Tibial nerve (tissue), 4 donors: ENCODE measurements at regions not wholly inside any gene's neighbourhood (a gene's known extent, or its start where the extent isn't known, plus 50 kb on each side); places are given as distances from the start of the nearest gene placed in this dataset.

ENCODE experiments used
- DNase-seq, 2 donors: peaks; one replicate each; pipeline ENCODE4 v3.0.0-alpha.2; 2019; ENCODE audit warnings: low spot score in 2 of 2
- H3K27ac ChIP-seq, 4 donors: fragments of 200-600 bp; sonication (generic) in 3 of 4; one replicate each; pipeline ENCODE4 v1.5.1; 2017 to 2019; ENCODE audit warnings: mild to moderate bottlenecking in 1 of 4
- H3K27me3 ChIP-seq, 2 donors: fragments of 200-600 bp; sonication (generic) in 1 of 2; one replicate each; pipeline versions ENCODE4 v1.5.1 to v1.6.0; 2017 to 2019
- H3K36me3 ChIP-seq, 3 donors: fragments of 200-600 bp; sonication (generic); one replicate each; pipeline ENCODE4 v1.5.1; 2018 to 2019
- H3K4me1 ChIP-seq, 4 donors: fragments of 200-600 bp; sonication (generic) in 3 of 4; one replicate each; pipeline ENCODE4 v1.5.1; 2017 to 2019
- H3K4me3 ChIP-seq, 4 donors: fragments of 200-600 bp; sonication (generic) in 3 of 4; one replicate each; pipeline ENCODE4 v1.5.1; 2017 to 2019; ENCODE audit warnings: mild to moderate bottlenecking in 1 of 4, moderate library complexity in 1 of 4
- H3K9me3 ChIP-seq, 4 donors: fragments of 200-600 bp; sonication (generic) in 3 of 4; one replicate each; pipeline ENCODE4 v1.5.1; 2017 to 2019
- CTCF ChIP-seq, 5 experiments: fragments of 200-600 bp in 3 of 5; fragments of 450-650 bp in 2 of 5; sonication (generic) in 3 of 5; IDR thresholded peaks; one replicate each; pipeline ENCODE4 v1.5.1; 2016 to 2019; ENCODE audit warnings: antibody characterized with exemption in 5 of 5, mild to moderate bottlenecking in 3 of 5, moderate library complexity in 2 of 5
- EP300 ChIP-seq, 2 donors: sonication (generic); formaldehyde crosslinking; IDR thresholded peaks; one replicate each; pipeline ENCODE4 v1.6.1; 2017; ENCODE audit warnings: antibody characterized with exemption in 2 of 2, mild to moderate bottlenecking in 1 of 2
- POLR2A ChIP-seq, 2 donors: fragments of 450-650 bp; IDR thresholded peaks; one replicate each; pipeline ENCODE4 v1.6.1; 2017; ENCODE audit warnings: antibody characterized with exemption in 2 of 2, mild to moderate bottlenecking in 2 of 2, moderate library complexity in 2 of 2
- WGBS, 2 donors: methylation state at CpG; one replicate each; pipeline ENCODE4 v1.1.5; 2018; 5-methylcytosine and 5-hydroxymethylcytosine counted together

GRCh38 chr5:166810721-166811120 lies 1480.7 kb upstream of the WWC1 start:
- Histone ChIP-seq H3K4me1 (no peaks in the 10 kb centered on the region), H3K4me3 (no peak overlapping the region), H3K36me3 (no peaks in the 10 kb centered on the region), H3K27ac (no peak overlapping the region), H3K27me3 (no peaks in the 10 kb centered on the region), H3K9me3 (peaks cover 0 to 35% (median 0%) of the 10 kb centered on the region in 4 donors)
- 86 to 89% methylated on average over 3 of the region's 3 CpGs for WGBS, 2 donors
- no peak for TF ChIP-seq CTCF (IDR thresholded peaks at IDR 0.05)
- no peak for TF ChIP-seq POLR2A (IDR thresholded peaks at IDR 0.05)
- TF ChIP-seq EP300 (IDR thresholded peaks at IDR 0.05): no peak
- no peak for DNase-seq

GRCh38 chr5:166823360-166823759 lies 1468.1 kb upstream of the WWC1 start:
- 82 to 92% methylated on average over 1 of the region's 1 CpG for WGBS, 2 donors
- no peak overlapping the region for H3K4me3 ChIP-seq
- no peaks in the 10 kb centered on the region for H3K9me3 ChIP-seq
- TF ChIP-seq POLR2A (IDR thresholded peaks at IDR 0.05) (no peak), EP300 (IDR thresholded peaks at IDR 0.05) (no peak), CTCF (IDR thresholded peaks at IDR 0.05) (no peak)
- no peak for DNase-seq
- H3K36me3 ChIP-seq: no peaks in the 10 kb centered on the region
- no peaks in the 10 kb centered on the region for H3K4me1 ChIP-seq
- H3K27ac ChIP-seq: no peak overlapping the region
- no peaks in the 10 kb centered on the region for H3K27me3 ChIP-seq

- 77% methylated on average over 2 of the region's 2 CpGs for WGBS, 2 donors
Measured at GRCh38 chr5:166834246-166834645, 1457.2 kb upstream of the WWC1 start.

GRCh38 chr5:166845044-166845443 lies 1446.4 kb upstream of the WWC1 start:
- 84 to 86% methylated on average over 4 of the region's 4 CpGs for whole genome bisulfite sequencing, 2 donors

More at GRCh38 chr5:166834246-166834645, 1457.2 kb upstream of the WWC1 start:
- no peak for TF ChIP-seq POLR2A (IDR thresholded peaks at IDR 0.05)
- TF ChIP-seq CTCF (IDR thresholded peaks at IDR 0.05): no peak
- no peak for TF ChIP-seq EP300 (IDR thresholded peaks at IDR 0.05)
- Histone ChIP-seq H3K4me1 (no peaks in the 10 kb centered on the region), H3K27me3 (no peaks in the 10 kb centered on the region), H3K27ac (no peak overlapping the region), H3K9me3 (no peaks in the 10 kb centered on the region), H3K4me3 (no peak overlapping the region), H3K36me3 (no peaks in the 10 kb centered on the region)
- no peak for DNase-seq

GRCh38 chr5:166856791-166857190 lies 1434.7 kb upstream of the WWC1 start:
- no peak overlapping the region for H3K27ac ChIP-seq
- 86 to 88% methylated on average over 3 of the region's 3 CpGs for WGBS, 2 donors
- no peaks in the 10 kb centered on the region for H3K27me3 ChIP-seq
- DNase-seq: no peak
- no peak overlapping the region for H3K4me3 ChIP-seq
- no peaks in the 10 kb centered on the region for H3K4me1 ChIP-seq
- no peak for TF ChIP-seq CTCF (IDR thresholded peaks at IDR 0.05)
- TF ChIP-seq EP300 (IDR thresholded peaks at IDR 0.05): no peak
- no peak for TF ChIP-seq POLR2A (IDR thresholded peaks at IDR 0.05)
- no peaks in the 10 kb centered on the region for H3K9me3 ChIP-seq
- no peaks in the 10 kb centered on the region for H3K36me3 ChIP-seq

More at GRCh38 chr5:166845044-166845443, 1446.4 kb upstream of the WWC1 start:
- peak in 1 of 2 donors; percentile 5 for DNase-seq
- no peaks in the 10 kb centered on the region for H3K9me3 ChIP-seq
- no peak overlapping the region for H3K27ac ChIP-seq
- no peak overlapping the region for H3K4me3 ChIP-seq
- no peaks in the 10 kb centered on the region for H3K27me3 ChIP-seq
- no peaks in the 10 kb centered on the region for H3K36me3 ChIP-seq
- no peaks in the 10 kb centered on the region for H3K4me1 ChIP-seq
- TF ChIP-seq POLR2A (IDR thresholded peaks at IDR 0.05) (no peak), EP300 (IDR thresholded peaks at IDR 0.05) (no peak), CTCF (IDR thresholded peaks at IDR 0.05) (no peak)
